ENCODE measurements at regions not wholly inside any gene's neighbourhood (a gene's known extent, or its start where the extent isn't known, plus 50 kb on each side); places are given as distances from the start of the nearest gene placed in this dataset.

- Histone ChIP-seq H3K4me3 (no peak overlapping the region), H3K4me1 (peaks cover 10 to 16% of the 10 kb centered on the region in 2 donors), H3K27me3 (no peaks in the 10 kb centered on the region), H3K36me3 (no peaks in the 10 kb centered on the region), H3K27ac (no peak overlapping the region), H3K9me3 (no peaks in the 10 kb centered on the region)
- ATAC-seq: no peak
- no peak for DNase-seq
- TF ChIP-seq POLR2A (IDR thresholded peaks at IDR 0.05): no peak
- TF ChIP-seq CTCF (IDR thresholded peaks at IDR 0.05 in 4 of 5, conservative IDR thresholded peaks at IDR 0.05 in 1 of 5): no peak
- intact Hi-C loops (cut with DNase I; ENCODE audit: low total_unique reads) (no loop called here), in situ Hi-C loops (cut with MboI; ENCODE audit: low sequenced_read_pairs in 4 of 4) (no loop called here)
These were observed 229.0 kb upstream of the SLCO3A1 start for GRCh38 chr15:91624353-91624968.

GRCh38 chr15:91625506-91625905 is 228.0 kb upstream of the SLCO3A1 start:
- Histone ChIP-seq H3K9me3 (no peaks in the 10 kb centered on the region), H3K27ac (no peak overlapping the region), H3K4me3 (no peak overlapping the region), H3K27me3 (no peaks in the 10 kb centered on the region), H3K4me1 (peaks cover 10 to 16% of the 10 kb centered on the region in 2 donors), H3K36me3 (no peaks in the 10 kb centered on the region)
- TF ChIP-seq POLR2A (IDR thresholded peaks at IDR 0.05) (no peak), CTCF (IDR thresholded peaks at IDR 0.05 in 4 of 5, conservative IDR thresholded peaks at IDR 0.05 in 1 of 5) (no peak)
- no peak for DNase-seq
- intact Hi-C loops (cut with DNase I; ENCODE audit: low total_unique reads): loop anchor here (5.0 kb wide), 1 partner anchor 93 kb away; no protein-coding TSS in a partner anchor
- in situ Hi-C loops (cut with MboI; ENCODE audit: low sequenced_read_pairs in 4 of 4): no loop called here
- no peak for ATAC-seq

GRCh38 chr15:91627473-91628278 is 225.8 kb upstream of the SLCO3A1 start:
- Histone ChIP-seq H3K4me3 (no peak overlapping the region), H3K27ac (peak overlapping the region; percentile 62 to 75 (median 72)), H3K9me3 (no peaks in the 10 kb centered on the region), H3K36me3 (no peaks in the 10 kb centered on the region), H3K4me1 (peaks cover 10 to 16% of the 10 kb centered on the region in 2 donors), H3K27me3 (no peaks in the 10 kb centered on the region)
- in situ Hi-C loops (cut with MboI; ENCODE audit: low sequenced_read_pairs in 4 of 4): no loop called here
- DNase-seq (peak; percentile 11 to 39), ATAC-seq (peak; percentile 65 to 74)
- TF ChIP-seq CTCF (IDR thresholded peaks at IDR 0.05 in 4 of 5, conservative IDR thresholded peaks at IDR 0.05 in 1 of 5) (no peak), POLR2A (IDR thresholded peaks at IDR 0.05) (no peak)
- intact Hi-C loops (cut with DNase I; ENCODE audit: low total_unique reads): loop anchor here (5.0 kb wide), 1 partner anchor 95 kb away; no protein-coding TSS in a partner anchor

- no peak overlapping the region for H3K27ac ChIP-seq
- H3K4me1 ChIP-seq: peaks cover 10 to 16% of the 10 kb centered on the region in 2 donors
- no peaks in the 10 kb centered on the region for H3K9me3 ChIP-seq
- TF ChIP-seq CTCF (IDR thresholded peaks at IDR 0.05 in 4 of 5, conservative IDR thresholded peaks at IDR 0.05 in 1 of 5) (no peak), POLR2A (IDR thresholded peaks at IDR 0.05) (no peak)
- DNase-seq (no peak), ATAC-seq (no peak)
- H3K4me3 ChIP-seq: no peak overlapping the region
- intact Hi-C loops (cut with DNase I; ENCODE audit: low total_unique reads) (no loop called here), in situ Hi-C loops (cut with MboI; ENCODE audit: low sequenced_read_pairs in 4 of 4) (no loop called here)
- no peaks in the 10 kb centered on the region for H3K36me3 ChIP-seq
- H3K27me3 ChIP-seq: no peaks in the 10 kb centered on the region
These were observed 223.4 kb upstream of the SLCO3A1 start for GRCh38 chr15:91630090-91630489.

Data from gastrocnemius medialis (tissue), 4 donors.